ENCODE measurements at regions not wholly inside any gene's neighbourhood (a gene's known extent, or its start where the extent isn't known, plus 50 kb on each side); places are given as distances from the start of the nearest gene placed in this dataset.

DNA sequence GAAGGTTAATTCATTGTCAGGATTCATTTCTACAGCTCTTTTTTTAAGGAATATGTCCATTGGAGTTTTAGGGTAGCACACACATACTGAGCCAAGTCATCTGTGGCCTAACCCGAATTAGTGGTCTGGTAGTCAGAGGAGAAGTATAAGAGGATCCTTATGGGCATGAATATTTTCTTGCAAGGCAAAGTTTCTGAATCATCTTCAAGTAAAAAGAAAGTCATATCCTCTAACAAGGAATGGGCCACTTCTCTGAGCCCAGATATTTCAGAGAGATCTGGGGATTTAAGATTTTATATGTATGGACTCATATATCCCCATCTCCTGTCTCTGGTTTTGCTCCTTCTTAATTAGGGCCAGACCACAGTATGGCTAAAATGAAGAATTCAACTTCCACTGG, 99.2 kb upstream of the CDH8 start:
- H3K4me3 ChIP-seq (ENCODE audit: low read depth, low read length): no peak overlapping the region
- TF ChIP-seq CTCF (IDR thresholded peaks at IDR 0.05; ENCODE audit: borderline replicate concordance, insufficient read depth, low read depth, low read length): no peak

- H3K4me3 ChIP-seq (ENCODE audit: low read depth, low read length): no peak overlapping the region
- no peak for TF ChIP-seq CTCF (IDR thresholded peaks at IDR 0.05; ENCODE audit: borderline replicate concordance, insufficient read depth, low read depth, low read length)
Observed at GRCh38 chr16:62130101-62130500, 93.9 kb upstream of the CDH8 start.

DNA sequence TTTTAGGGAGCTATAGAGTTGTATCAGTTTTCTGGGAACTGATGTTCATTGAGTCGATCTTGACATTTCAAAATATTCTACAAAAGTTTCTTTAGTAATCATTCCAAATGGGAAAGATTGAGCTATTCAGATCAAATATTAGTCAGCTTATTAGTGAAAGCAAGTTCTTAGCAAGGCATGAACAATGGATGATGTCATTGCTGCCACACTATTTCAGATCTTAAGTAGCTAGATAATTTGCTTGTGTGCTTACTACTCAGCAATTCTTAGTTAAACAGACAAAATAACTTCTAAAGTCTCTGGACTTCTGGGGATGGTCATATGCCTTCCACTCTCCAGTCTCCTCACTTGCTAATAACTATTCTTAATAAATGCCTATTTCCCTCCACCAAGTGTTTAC, 69.0 kb upstream of the CDH8 start:
- H3K4me3 ChIP-seq (ENCODE audit: low read depth, low read length): no peak overlapping the region
- TF ChIP-seq CTCF (IDR thresholded peaks at IDR 0.05; ENCODE audit: borderline replicate concordance, insufficient read depth, low read depth, low read length): no peak

DNA sequence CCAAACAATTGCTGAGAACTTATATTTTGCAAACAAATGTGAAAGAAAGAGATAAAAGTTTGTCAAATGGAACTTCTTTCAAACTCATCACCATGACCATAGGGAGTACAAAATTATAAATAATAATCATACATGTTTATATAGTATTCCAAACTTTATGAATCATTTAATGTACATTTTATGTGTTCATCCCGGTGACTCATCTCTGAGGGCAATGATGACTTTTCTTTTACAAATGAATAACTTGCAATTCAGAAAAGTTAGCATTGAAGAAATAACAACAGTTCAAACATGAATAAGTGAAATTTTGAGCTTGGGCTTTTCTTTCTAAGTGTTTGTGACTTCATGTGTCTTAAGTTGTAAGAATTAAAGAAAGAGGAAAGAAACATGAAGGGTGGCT, 66.3 kb upstream of the CDH8 start:
- no peak for TF ChIP-seq CTCF (IDR thresholded peaks at IDR 0.05; ENCODE audit: borderline replicate concordance, insufficient read depth, low read depth, low read length)
- H3K4me3 ChIP-seq (ENCODE audit: low read depth, low read length): no peak overlapping the region

DNA sequence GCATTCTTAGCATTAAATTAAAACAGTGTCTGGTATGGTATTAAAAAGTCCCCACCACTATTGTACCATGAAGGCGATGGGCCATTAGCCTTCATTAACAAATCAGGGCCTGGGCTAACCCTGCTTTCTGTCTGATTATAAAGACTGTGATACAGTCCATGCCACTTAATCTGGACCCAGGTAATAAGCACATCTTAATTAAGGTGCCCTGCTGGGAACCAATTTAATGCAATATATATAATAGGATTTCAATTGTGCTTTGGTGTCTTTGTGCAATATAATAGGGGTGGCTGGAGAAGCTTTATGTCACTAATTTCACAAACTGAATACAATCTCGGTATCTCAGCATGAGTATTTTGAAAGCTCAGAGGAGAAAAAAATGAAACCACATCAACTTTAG, 64.4 kb upstream of the CDH8 start:
- no peak for TF ChIP-seq CTCF (IDR thresholded peaks at IDR 0.05; ENCODE audit: borderline replicate concordance, insufficient read depth, low read depth, low read length)
- no peak overlapping the region for H3K4me3 ChIP-seq (ENCODE audit: low read depth, low read length)

DNA sequence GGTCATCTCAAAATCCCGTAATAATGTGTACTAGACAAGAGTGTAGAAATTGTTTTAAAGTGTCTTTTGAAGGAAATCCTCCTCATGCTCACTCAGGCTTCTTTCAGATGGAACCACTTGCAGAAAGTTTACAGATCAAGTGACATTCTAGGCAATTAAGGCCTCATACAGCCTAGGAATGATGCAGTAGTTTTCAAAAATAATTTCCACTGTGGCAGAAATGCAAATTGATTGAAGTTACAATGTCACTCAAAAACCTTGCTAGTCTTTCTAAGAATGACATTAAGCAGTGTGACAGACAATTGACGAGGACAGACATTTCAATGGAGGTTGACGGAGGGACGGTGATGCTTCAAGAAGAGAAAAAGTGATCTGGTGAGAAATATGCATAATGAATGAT, 53.5 kb upstream of the CDH8 start:
- H3K4me3 ChIP-seq (ENCODE audit: low read depth, low read length): no peak overlapping the region
- TF ChIP-seq CTCF (IDR thresholded peaks at IDR 0.05; ENCODE audit: borderline replicate concordance, insufficient read depth, low read depth, low read length): no peak

- no peak for TF ChIP-seq CTCF (IDR thresholded peaks at IDR 0.05; ENCODE audit: borderline replicate concordance, insufficient read depth, low read depth, low read length)
- H3K4me3 ChIP-seq (ENCODE audit: low read depth, low read length): no peak overlapping the region
Observed at GRCh38 chr16:62088731-62089410, 52.6 kb upstream of the CDH8 start.

All from GM12875 (cell line).